ENCODE measurements at regions not wholly inside any gene's neighbourhood (a gene's known extent, or its start where the extent isn't known, plus 50 kb on each side); places are given as distances from the start of the nearest gene placed in this dataset.

DNA sequence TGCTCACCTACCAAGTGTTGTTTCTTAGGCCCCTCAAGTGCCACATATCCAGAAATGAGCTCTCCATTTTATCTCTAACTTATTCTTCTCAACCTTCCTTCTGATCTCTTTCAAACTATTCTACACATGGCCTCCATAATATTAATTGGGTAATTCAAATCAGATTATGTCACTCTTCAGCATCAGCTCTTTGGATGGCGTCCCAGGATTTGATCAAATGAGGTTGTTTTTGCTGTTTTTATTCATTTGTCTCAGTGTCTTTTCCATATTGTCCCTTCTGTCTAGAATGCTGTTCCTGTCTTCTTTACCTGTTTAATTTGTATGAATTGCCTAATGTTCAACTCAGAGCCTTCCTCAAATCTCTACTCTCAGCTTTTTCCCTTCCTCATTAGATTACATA is 234.6 kb upstream of the CXCL12 start:
- Histone ChIP-seq H3K9ac (ENCODE audit: insufficient read depth, low read length, poor library complexity, severe bottlenecking) (no peak overlapping the region), H3K4me2 (replicated peaks; ENCODE audit: extremely low read depth, low read length, poor library complexity, severe bottlenecking) (no peak overlapping the region), H3K27ac (ENCODE audit: low read depth in 1 of 2, low read length in 2 of 2) (no peak overlapping the region), H3K9me3 (replicated peaks in 1 of 2; ENCODE audit: control insufficient read depth in 1 of 2, insufficient read depth in 1 of 2, low read length in 2 of 2) (no peaks in the 10 kb centered on the region), H3K36me3 (replicated peaks in 1 of 2; ENCODE audit: control insufficient read depth in 1 of 2, insufficient read depth in 2 of 2, low read length in 2 of 2) (no peaks in the 10 kb centered on the region), H3K4me3 (replicated peaks in 1 of 3; ENCODE audit: low read depth in 2 of 3, low read length in 3 of 3) (no peak overlapping the region), H3K79me2 (ENCODE audit: insufficient read depth, low read length) (no peaks in the 10 kb centered on the region), H4K20me1 (ENCODE audit: insufficient read depth, low read length) (no peaks in the 10 kb centered on the region), H2AFZ (ENCODE audit: insufficient read depth, low read depth, low read length, poor library complexity, severe bottlenecking) (no peak overlapping the region), H3K27me3 (ENCODE audit: control insufficient read depth in 2 of 2, insufficient read depth in 2 of 2, low read length in 2 of 2) (no peaks in the 10 kb centered on the region), H3K4me1 (ENCODE audit: control insufficient read depth in 1 of 2, insufficient read depth in 2 of 2, low read length in 2 of 2) (no peaks in the 10 kb centered on the region)
- DNase-seq = no peak
- Mint-ChIP-seq H3K36me3 (no peaks in the 10 kb centered on the region), H3K27me3 (ENCODE audit: low read depth in 3 of 3) (peaks cover 2 to 4% (median 3%) of the 10 kb centered on the region in 3 donors), H3K27ac (no peak overlapping the region), H3K4me3 (no peak overlapping the region), H3K9me3 (peaks cover 0 to 4% (median 2%) of the 10 kb centered on the region in 7 donors), H3K4me1 (no peaks in the 10 kb centered on the region)
- intact Hi-C loops (cut with micrococcal nuclease) = no loop called here
- WGBS (ENCODE audit: insufficient coverage) = no CpG with 5 or more reads among the region's 1 CpG
- no peak for TF ChIP-seq CTCF (IDR thresholded peaks at IDR 0.05)

- Histone ChIP-seq H2AFZ (ENCODE audit: insufficient read depth, low read depth, low read length, poor library complexity, severe bottlenecking) (no peak overlapping the region), H3K4me1 (ENCODE audit: control insufficient read depth in 1 of 2, insufficient read depth in 2 of 2, low read length in 2 of 2) (no peaks in the 10 kb centered on the region), H3K9me3 (replicated peaks in 1 of 2; ENCODE audit: control insufficient read depth in 1 of 2, insufficient read depth in 1 of 2, low read length in 2 of 2) (no peaks in the 10 kb centered on the region), H3K36me3 (replicated peaks in 1 of 2; ENCODE audit: control insufficient read depth in 1 of 2, insufficient read depth in 2 of 2, low read length in 2 of 2) (no peaks in the 10 kb centered on the region), H3K9ac (ENCODE audit: insufficient read depth, low read length, poor library complexity, severe bottlenecking) (no peak overlapping the region), H4K20me1 (ENCODE audit: insufficient read depth, low read length) (no peaks in the 10 kb centered on the region), H3K4me3 (replicated peaks in 1 of 3; ENCODE audit: low read depth in 2 of 3, low read length in 3 of 3) (no peak overlapping the region), H3K27me3 (ENCODE audit: control insufficient read depth in 2 of 2, insufficient read depth in 2 of 2, low read length in 2 of 2) (no peaks in the 10 kb centered on the region), H3K79me2 (ENCODE audit: insufficient read depth, low read length) (no peaks in the 10 kb centered on the region), H3K27ac (ENCODE audit: low read depth in 1 of 2, low read length in 2 of 2) (no peak overlapping the region), H3K4me2 (replicated peaks; ENCODE audit: extremely low read depth, low read length, poor library complexity, severe bottlenecking) (no peak overlapping the region)
- H3K27ac Mint-ChIP-seq = no peak overlapping the region
- no peaks in the 10 kb centered on the region for H3K36me3 Mint-ChIP-seq
- peaks cover 0 to 4% (median 1%) of the 10 kb centered on the region in 7 donors for H3K9me3 Mint-ChIP-seq
- DNase-seq = no peak
- intact Hi-C loops (cut with micrococcal nuclease) = no loop called here
- 100% methylated on average over 1 of the region's 3 CpGs for WGBS (ENCODE audit: insufficient coverage)
- peaks cover 1 to 2% (median 2%) of the 10 kb centered on the region in 3 donors for H3K27me3 Mint-ChIP-seq (ENCODE audit: low read depth in 3 of 3)
- H3K4me3 Mint-ChIP-seq = no peak overlapping the region
- no peak for TF ChIP-seq CTCF (IDR thresholded peaks at IDR 0.05)
- H3K4me1 Mint-ChIP-seq = no peaks in the 10 kb centered on the region
These were observed 235.1 kb upstream of the CXCL12 start for GRCh38 chr10:44619975-44620374.

All from CD14-positive monocyte (primary cell).